Trophoblast cell (in vitro differentiated cells and primary cell): ENCODE measurements at regions not wholly inside any gene's neighbourhood (a gene's known extent, or its start where the extent isn't known, plus 50 kb on each side); places are given as distances from the start of the nearest gene placed in this dataset.

Source experiments
- DNase-seq, 2 donors: peaks; one replicate each; pipeline ENCODE4 v3.0.0-alpha.2; 2016
- H2AFZ ChIP-seq: 2 replicates; pipeline ENCODE4 v1.6.1; 2013; ENCODE audit warnings: low read length, moderate library complexity, mild to moderate bottlenecking; ENCODE audit not compliant: insufficient read depth, poor library complexity
- H2AK5ac ChIP-seq: 2 replicates; pipeline ENCODE4 v1.6.1; 2013; ENCODE audit warnings: mild to moderate bottlenecking, low read length
- H2BK120ac ChIP-seq: 2 replicates; pipeline ENCODE4 v1.6.1; 2013; ENCODE audit warnings: low read length, mild to moderate bottlenecking, moderate library complexity; ENCODE audit not compliant: insufficient read depth, poor library complexity
- H2BK12ac ChIP-seq: 2 replicates; pipeline ENCODE4 v1.6.1; 2013; ENCODE audit warnings: mild to moderate bottlenecking, low read length, moderate library complexity
- H2BK5ac ChIP-seq: 2 replicates; pipeline ENCODE4 v1.6.1; 2013; ENCODE audit warnings: low read length, low read depth, moderate library complexity, mild to moderate bottlenecking; ENCODE audit not compliant: poor library complexity
- H3K14ac ChIP-seq: 2 replicates; pipeline ENCODE4 v1.6.1; 2013; ENCODE audit warnings: mild to moderate bottlenecking, low read length
- H3K18ac ChIP-seq: 2 replicates; pipeline ENCODE4 v1.6.1; 2013; ENCODE audit warnings: mild to moderate bottlenecking, low read length
- H3K23ac ChIP-seq: 2 replicates; pipeline ENCODE4 v1.6.1; 2013; ENCODE audit warnings: low read length
- H3K27ac ChIP-seq: 2 replicates; pipeline ENCODE4 v1.5.1; 2013; ENCODE audit warnings: low read depth, mild to moderate bottlenecking, inconsistent platforms, low read length, moderate library complexity
- H3K27me3 ChIP-seq: 2 replicates; pipeline ENCODE4 v1.6.1; 2013; ENCODE audit warnings: inconsistent platforms, mild to moderate bottlenecking, low read length, moderate library complexity; ENCODE audit not compliant: insufficient read depth
- H3K36me3 ChIP-seq, 2 experiments: 1 replicate in 1 of 2; 2 replicates in 1 of 2; pipeline ENCODE4 v1.6.1; 2013; ENCODE audit warnings: low read length in 2 of 2, mild to moderate bottlenecking in 2 of 2, moderate library complexity in 1 of 2; ENCODE audit not compliant: insufficient read depth in 2 of 2, control insufficient read depth in 1 of 2
- H3K4ac ChIP-seq: 2 replicates; pipeline ENCODE4 v1.6.1; 2013; ENCODE audit warnings: low read depth, mild to moderate bottlenecking, low read length, moderate library complexity
- H3K4me1 ChIP-seq, 2 experiments: 1 replicate in 1 of 2; 2 replicates in 1 of 2; pipeline ENCODE4 v1.6.1; 2013; ENCODE audit warnings: low read length in 2 of 2, mild to moderate bottlenecking in 2 of 2, moderate library complexity in 1 of 2; ENCODE audit not compliant: insufficient read depth in 2 of 2, control insufficient read depth in 1 of 2
- H3K4me2 ChIP-seq: 2 replicates; pipeline ENCODE4 v1.6.1; 2013; ENCODE audit warnings: inconsistent platforms, mild to moderate bottlenecking, low read length, moderate library complexity
- H3K4me3 ChIP-seq: 2 replicates; pipeline ENCODE4 v1.5.1; 2013; ENCODE audit warnings: mild to moderate bottlenecking, low read depth, low read length, inconsistent platforms
- H3K79me1 ChIP-seq: one replicate; pipeline ENCODE4 v1.6.1; 2013; ENCODE audit warnings: low read length
- H3K79me2 ChIP-seq: 2 replicates; pipeline ENCODE4 v1.6.1; 2013; ENCODE audit warnings: low read length, mild to moderate bottlenecking; ENCODE audit not compliant: control insufficient read depth, insufficient read depth, poor library complexity
- H3K9ac ChIP-seq: 2 replicates; pipeline ENCODE4 v1.6.1; 2013; ENCODE audit warnings: mild to moderate bottlenecking, low read length
- H3K9me3 ChIP-seq: 2 replicates; pipeline ENCODE4 v1.6.1; 2013; ENCODE audit warnings: low read depth, mild to moderate bottlenecking, control low read depth, inconsistent platforms, low read length; ENCODE audit not compliant: insufficient read depth
- H4K12ac ChIP-seq: 2 replicates; pipeline ENCODE4 v1.6.1; 2013; ENCODE audit warnings: low read depth, mild to moderate bottlenecking, low read length, moderate library complexity
- H4K8ac ChIP-seq: 2 replicates; pipeline ENCODE4 v1.6.1; 2013; ENCODE audit warnings: low read depth, mild to moderate bottlenecking, low read length, moderate library complexity
- H4K91ac ChIP-seq: one replicate; pipeline ENCODE4 v1.6.1; 2013; ENCODE audit warnings: low read depth, mild to moderate bottlenecking, low read length, moderate library complexity
- WGBS: extraction: QIAGEN DNeasy Blood & Tissue Kit; methylation state at CpG from one replicate; pipeline ENCODE4 v1.1.7; 2013; ENCODE audit warnings: missing lambda C conversion rate; ENCODE audit not compliant: insufficient read length, insufficient coverage; ENCODE audit errors: extremely low coverage; 5-methylcytosine and 5-hydroxymethylcytosine counted together

DNA sequence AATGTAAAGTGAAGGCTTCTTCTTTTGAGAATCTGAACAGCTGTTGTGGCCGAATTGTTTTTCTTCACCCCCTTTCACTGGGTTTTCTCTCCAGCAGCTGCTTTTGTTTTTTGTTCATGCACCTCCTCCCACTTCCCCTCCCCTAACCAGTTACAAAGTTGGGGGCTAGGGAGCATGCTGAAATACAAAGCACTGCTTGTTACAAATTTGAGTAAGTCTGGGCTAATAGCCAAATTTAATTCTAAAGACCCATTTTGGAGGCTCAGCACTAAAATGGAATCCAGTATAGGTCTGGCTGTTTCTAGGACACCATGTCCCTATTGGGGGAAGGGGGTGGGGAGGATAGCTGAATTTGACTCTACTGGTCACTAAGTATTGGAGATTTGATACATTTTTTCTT is 89.2 kb upstream of the GPM6B start:
- Histone ChIP-seq H3K79me1 (no peaks in the 10 kb centered on the region), H3K4me3 (no peak overlapping the region), H2BK5ac (no peak overlapping the region), H3K18ac (no peak overlapping the region), H3K9ac (no peak overlapping the region), H3K4ac (no peak overlapping the region), H3K27ac (no peak overlapping the region), H3K9me3 (no peaks in the 10 kb centered on the region), H4K8ac (no peak overlapping the region), H2AK5ac (no peak overlapping the region), H3K4me1 (no peaks in the 10 kb centered on the region), H4K91ac (no peak overlapping the region), H3K36me3 (no peaks in the 10 kb centered on the region), H4K12ac (no peak overlapping the region), H3K14ac (no peak overlapping the region), H2BK120ac (no peak overlapping the region), H2AFZ (no peak overlapping the region), H3K79me2 (no peaks in the 10 kb centered on the region), H2BK12ac (no peak overlapping the region), H3K4me2 (no peak overlapping the region), H3K27me3 (no peaks in the 10 kb centered on the region), H3K23ac (no peak overlapping the region)
- no peak for DNase-seq
- WGBS: no CpG with 5 or more reads among the region's 1 CpG

DNA sequence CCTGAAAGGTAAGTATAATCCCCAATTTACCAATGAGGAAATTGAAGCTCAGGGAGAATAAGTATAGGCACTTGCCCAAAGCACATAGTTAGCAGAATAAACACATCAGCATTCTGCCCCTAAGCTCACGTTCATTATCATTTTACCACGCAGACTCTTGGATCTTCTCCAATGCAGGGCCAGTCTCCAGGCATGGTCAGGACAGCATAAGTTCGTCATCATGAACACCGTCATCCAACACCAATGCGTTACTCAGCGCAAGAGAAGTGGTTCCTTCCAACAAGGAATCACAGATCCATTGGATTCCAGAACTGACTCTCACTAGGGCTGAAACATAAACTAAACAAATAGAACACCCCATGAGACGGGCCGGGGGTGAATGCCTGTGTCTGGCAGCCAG is 86.5 kb upstream of the GPM6B start:
- H3K4me3 ChIP-seq: no peak overlapping the region
- H4K12ac ChIP-seq: no peak overlapping the region
- no peak for DNase-seq
- no peak overlapping the region for H3K14ac ChIP-seq
- no peak overlapping the region for H4K91ac ChIP-seq
- H3K4me1 ChIP-seq: no peaks in the 10 kb centered on the region
- H3K18ac ChIP-seq: no peak overlapping the region
- no peaks in the 10 kb centered on the region for H3K9me3 ChIP-seq
- no peak overlapping the region for H3K27ac ChIP-seq
- H3K23ac ChIP-seq: no peak overlapping the region
- H2BK120ac ChIP-seq: no peak overlapping the region
- no peak overlapping the region for H3K4ac ChIP-seq
- H4K8ac ChIP-seq: no peak overlapping the region
- H3K79me1 ChIP-seq: no peaks in the 10 kb centered on the region
- H3K9ac ChIP-seq: no peak overlapping the region
- no peak overlapping the region for H2BK12ac ChIP-seq
- H3K79me2 ChIP-seq: no peaks in the 10 kb centered on the region
- H3K36me3 ChIP-seq: no peaks in the 10 kb centered on the region
- no peak overlapping the region for H2AK5ac ChIP-seq
- H3K27me3 ChIP-seq: no peaks in the 10 kb centered on the region
- WGBS: no CpG with 5 or more reads among the region's 8 CpGs
- no peak overlapping the region for H3K4me2 ChIP-seq
- H2BK5ac ChIP-seq: no peak overlapping the region
- H2AFZ ChIP-seq: no peak overlapping the region

GRCh38 chrX:13902406-13902805 is 85.5 kb upstream of the GPM6B start:
- Histone ChIP-seq H3K9ac (no peak overlapping the region), H2BK12ac (no peak overlapping the region), H3K4me3 (no peak overlapping the region), H3K23ac (no peak overlapping the region), H3K79me1 (no peaks in the 10 kb centered on the region), H2BK5ac (no peak overlapping the region), H2AFZ (no peak overlapping the region), H3K36me3 (no peaks in the 10 kb centered on the region), H4K12ac (no peak overlapping the region), H3K18ac (no peak overlapping the region), H3K4me2 (no peak overlapping the region), H3K4ac (no peak overlapping the region), H3K14ac (no peak overlapping the region), H4K91ac (no peak overlapping the region), H4K8ac (no peak overlapping the region), H2BK120ac (no peak overlapping the region), H2AK5ac (no peak overlapping the region), H3K9me3 (no peaks in the 10 kb centered on the region), H3K27me3 (no peaks in the 10 kb centered on the region), H3K27ac (no peak overlapping the region), H3K79me2 (no peaks in the 10 kb centered on the region), H3K4me1 (no peaks in the 10 kb centered on the region)
- DNase-seq: no peak
- WGBS: no CpG with 5 or more reads among the region's 3 CpGs

DNA sequence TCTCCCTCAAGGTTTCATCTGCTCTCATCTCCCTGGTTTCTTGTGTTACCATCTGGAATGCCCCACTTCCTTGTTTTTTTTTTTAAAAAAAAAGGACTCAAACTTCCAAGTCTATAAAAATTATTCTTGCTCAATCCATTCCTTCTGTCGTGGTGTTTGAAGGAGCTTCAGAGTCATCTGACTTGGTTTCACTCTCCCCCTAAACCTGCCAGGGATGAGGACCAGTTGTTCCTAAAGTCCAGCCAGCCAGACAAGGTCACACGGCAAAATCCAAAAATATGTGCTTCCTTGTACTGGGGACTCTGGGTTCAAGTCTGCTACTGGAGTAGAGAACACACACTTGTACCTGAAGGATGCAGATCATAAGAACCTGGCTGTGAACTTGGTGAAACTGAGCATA is 84.5 kb upstream of the GPM6B start:
- no peak overlapping the region for H3K27ac ChIP-seq
- no peak overlapping the region for H4K91ac ChIP-seq
- no peaks in the 10 kb centered on the region for H3K9me3 ChIP-seq
- H3K27me3 ChIP-seq: no peaks in the 10 kb centered on the region
- no peak overlapping the region for H2AFZ ChIP-seq
- H3K4me2 ChIP-seq: no peak overlapping the region
- H3K23ac ChIP-seq: no peak overlapping the region
- DNase-seq: no peak
- no peak overlapping the region for H2BK5ac ChIP-seq
- H2AK5ac ChIP-seq: no peak overlapping the region
- H2BK120ac ChIP-seq: no peak overlapping the region
- H3K9ac ChIP-seq: no peak overlapping the region
- H3K4me1 ChIP-seq: no peaks in the 10 kb centered on the region
- H3K4me3 ChIP-seq: no peak overlapping the region
- no peak overlapping the region for H3K18ac ChIP-seq
- no peak overlapping the region for H3K4ac ChIP-seq
- no CpG with 5 or more reads among the region's 2 CpGs for WGBS
- H3K14ac ChIP-seq: no peak overlapping the region
- no peaks in the 10 kb centered on the region for H3K79me1 ChIP-seq
- H4K8ac ChIP-seq: no peak overlapping the region
- no peaks in the 10 kb centered on the region for H3K79me2 ChIP-seq
- no peak overlapping the region for H2BK12ac ChIP-seq
- H4K12ac ChIP-seq: no peak overlapping the region
- no peaks in the 10 kb centered on the region for H3K36me3 ChIP-seq
